ENCODE measurements at regions not wholly inside any gene's neighbourhood (a gene's known extent, or its start where the extent isn't known, plus 50 kb on each side); places are given as distances from the start of the nearest gene placed in this dataset.
A peak's percentile ranks its signal among the peaks of the same experiment; 100 is the strongest.

GRCh38 chr2:121818546-121818945, 63.1 kb downstream of the TSN start:
- Histone ChIP-seq H3K36me3 (ENCODE audit: control insufficient read depth in 2 of 2, insufficient read depth in 2 of 2, low read length in 2 of 2) (no peaks in the 10 kb centered on the region), H3K4me1 (ENCODE audit: control insufficient read depth in 2 of 2, insufficient read depth in 2 of 2, low read length in 2 of 2) (no peaks in the 10 kb centered on the region), H3K9me3 (ENCODE audit: control insufficient read depth in 2 of 2, low read length in 2 of 2) (no peaks in the 10 kb centered on the region), H3K27me3 (ENCODE audit: control insufficient read depth in 2 of 2, insufficient read depth in 2 of 2, low read length in 2 of 2) (no peaks in the 10 kb centered on the region), H3K4me3 (ENCODE audit: low read length in 2 of 2) (no peak overlapping the region), H3K9ac (ENCODE audit: low read depth in 1 of 2, low read length in 2 of 2) (no peak overlapping the region), H3K27ac (ENCODE audit: low read depth in 2 of 2, low read length in 2 of 2) (no peak overlapping the region)

DNA sequence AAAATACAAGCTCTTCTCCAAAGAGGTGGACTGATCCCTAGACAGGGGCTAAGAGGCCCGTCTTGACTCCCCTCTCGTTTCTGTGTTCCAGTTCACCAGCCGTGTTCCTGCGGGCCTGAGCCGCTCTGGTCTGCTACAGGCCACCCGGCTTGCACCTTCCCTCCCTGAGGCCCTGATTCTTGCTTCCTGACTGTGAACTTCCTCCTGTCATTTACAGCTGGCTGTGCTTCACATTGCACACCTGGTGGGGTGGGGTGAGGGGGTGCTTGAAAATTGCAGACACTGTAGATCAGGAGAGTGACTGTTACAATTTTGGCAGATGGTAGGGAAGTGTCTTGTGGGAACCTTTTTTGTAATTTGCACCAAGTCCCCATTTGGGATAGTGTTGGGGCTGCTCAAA, 64.4 kb downstream of the TSN start:
- no peaks in the 10 kb centered on the region for H3K27me3 ChIP-seq (ENCODE audit: control insufficient read depth in 2 of 2, insufficient read depth in 2 of 2, low read length in 2 of 2)
- no peak overlapping the region for H3K27ac ChIP-seq (ENCODE audit: low read depth in 2 of 2, low read length in 2 of 2)
- H3K9me3 ChIP-seq (ENCODE audit: control insufficient read depth in 2 of 2, low read length in 2 of 2), result no peaks in the 10 kb centered on the region
- no peak overlapping the region for H3K4me3 ChIP-seq (ENCODE audit: low read length in 2 of 2)
- peaks cover 0 to 2% of the 10 kb centered on the region in 2 donors for H3K4me1 ChIP-seq (ENCODE audit: control insufficient read depth in 2 of 2, insufficient read depth in 2 of 2, low read length in 2 of 2)
- no peak overlapping the region for H3K9ac ChIP-seq (ENCODE audit: low read depth in 1 of 2, low read length in 2 of 2)
- no peaks in the 10 kb centered on the region for H3K36me3 ChIP-seq (ENCODE audit: control insufficient read depth in 2 of 2, insufficient read depth in 2 of 2, low read length in 2 of 2)

DNA sequence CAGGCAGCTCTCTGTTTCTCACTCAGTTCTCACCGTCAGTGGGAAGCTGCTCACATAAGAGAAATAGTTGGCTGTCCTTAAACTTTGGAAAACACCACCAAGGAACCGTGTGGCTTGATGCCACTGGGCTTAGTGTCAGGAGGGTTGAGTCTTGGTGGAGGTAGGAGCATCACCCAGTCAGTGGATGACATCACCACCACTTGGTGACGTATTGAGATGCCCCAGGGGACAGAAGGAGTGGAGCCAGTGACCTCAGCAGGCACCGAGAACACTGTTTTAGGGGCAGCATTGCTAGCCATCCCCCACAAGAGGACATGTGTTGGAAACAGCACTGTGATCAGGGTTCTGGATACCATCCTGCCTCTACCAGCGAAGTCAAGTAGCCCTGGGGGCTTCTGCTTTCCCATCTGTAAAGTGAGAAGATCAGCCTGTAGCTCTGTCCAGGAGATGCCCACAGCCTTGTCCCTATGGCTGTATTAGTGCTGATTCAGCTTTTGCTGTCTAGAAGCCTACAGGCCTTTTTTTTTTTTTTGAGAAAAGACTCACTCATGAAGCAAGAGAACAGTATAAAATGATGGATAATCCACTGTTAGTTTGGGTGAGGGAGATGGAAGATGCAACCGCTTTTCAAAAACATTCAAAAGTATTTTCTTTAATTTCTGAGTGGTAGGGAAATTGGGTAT, 66.2 kb downstream of the TSN start:
- no peaks in the 10 kb centered on the region for H3K9me3 ChIP-seq (ENCODE audit: control insufficient read depth in 2 of 2, low read length in 2 of 2)
- no peak overlapping the region for H3K9ac ChIP-seq (ENCODE audit: low read depth in 1 of 2, low read length in 2 of 2)
- H3K36me3 ChIP-seq (ENCODE audit: control insufficient read depth in 2 of 2, insufficient read depth in 2 of 2, low read length in 2 of 2), result no peaks in the 10 kb centered on the region
- no peaks in the 10 kb centered on the region for H3K27me3 ChIP-seq (ENCODE audit: control insufficient read depth in 2 of 2, insufficient read depth in 2 of 2, low read length in 2 of 2)
- H3K4me3 ChIP-seq (ENCODE audit: low read length in 2 of 2), result no peak overlapping the region
- H3K4me1 ChIP-seq (ENCODE audit: control insufficient read depth in 2 of 2, insufficient read depth in 2 of 2, low read length in 2 of 2), result peaks cover 0 to 7% of the 10 kb centered on the region in 2 donors
- H3K27ac ChIP-seq (ENCODE audit: low read depth in 2 of 2, low read length in 2 of 2), result no peak overlapping the region

GRCh38 chr2:121824264-121824663, 68.8 kb downstream of the TSN start:
- Histone ChIP-seq H3K9ac (ENCODE audit: low read depth in 1 of 2, low read length in 2 of 2) (no peak overlapping the region), H3K9me3 (ENCODE audit: control insufficient read depth in 2 of 2, low read length in 2 of 2) (no peaks in the 10 kb centered on the region), H3K4me3 (ENCODE audit: low read length in 2 of 2) (no peak overlapping the region), H3K27me3 (ENCODE audit: control insufficient read depth in 2 of 2, insufficient read depth in 2 of 2, low read length in 2 of 2) (no peaks in the 10 kb centered on the region), H3K36me3 (ENCODE audit: control insufficient read depth in 2 of 2, insufficient read depth in 2 of 2, low read length in 2 of 2) (no peaks in the 10 kb centered on the region), H3K4me1 (ENCODE audit: control insufficient read depth in 2 of 2, insufficient read depth in 2 of 2, low read length in 2 of 2) (peaks cover 0 to 7% of the 10 kb centered on the region in 2 donors), H3K27ac (ENCODE audit: low read depth in 2 of 2, low read length in 2 of 2) (no peak overlapping the region)

GRCh38 chr2:121825003-121825950, 69.8 kb downstream of the TSN start:
- H3K36me3 ChIP-seq (ENCODE audit: control insufficient read depth in 2 of 2, insufficient read depth in 2 of 2, low read length in 2 of 2), result no peaks in the 10 kb centered on the region
- H3K27ac ChIP-seq (ENCODE audit: low read depth in 2 of 2, low read length in 2 of 2), result peak overlapping the region; percentile 23 to 35
- no peaks in the 10 kb centered on the region for H3K9me3 ChIP-seq (ENCODE audit: control insufficient read depth in 2 of 2, low read length in 2 of 2)

GRCh38 chr2:121826036-121826435, 70.6 kb downstream of the TSN start:
- Histone ChIP-seq H3K9ac (ENCODE audit: low read depth in 1 of 2, low read length in 2 of 2) (no peak overlapping the region), H3K27me3 (ENCODE audit: control insufficient read depth in 2 of 2, insufficient read depth in 2 of 2, low read length in 2 of 2) (no peaks in the 10 kb centered on the region), H3K4me3 (ENCODE audit: low read length in 2 of 2) (no peak overlapping the region), H3K4me1 (ENCODE audit: control insufficient read depth in 2 of 2, insufficient read depth in 2 of 2, low read length in 2 of 2) (peaks cover 0 to 7% of the 10 kb centered on the region in 2 donors), H3K9me3 (ENCODE audit: control insufficient read depth in 2 of 2, low read length in 2 of 2) (no peaks in the 10 kb centered on the region), H3K36me3 (ENCODE audit: control insufficient read depth in 2 of 2, insufficient read depth in 2 of 2, low read length in 2 of 2) (no peaks in the 10 kb centered on the region), H3K27ac (ENCODE audit: low read depth in 2 of 2, low read length in 2 of 2) (peak overlapping the region in 1 of 2 donors; percentile 23)

More at GRCh38 chr2:121825003-121825950, 69.8 kb downstream of the TSN start:
- no peaks in the 10 kb centered on the region for H3K27me3 ChIP-seq (ENCODE audit: control insufficient read depth in 2 of 2, insufficient read depth in 2 of 2, low read length in 2 of 2)
- no peak overlapping the region for H3K4me3 ChIP-seq (ENCODE audit: low read length in 2 of 2)
- H3K9ac ChIP-seq (ENCODE audit: low read depth in 1 of 2, low read length in 2 of 2), result no peak overlapping the region
- peaks cover 0 to 7% of the 10 kb centered on the region in 2 donors for H3K4me1 ChIP-seq (ENCODE audit: control insufficient read depth in 2 of 2, insufficient read depth in 2 of 2, low read length in 2 of 2)

GRCh38 chr2:121828281-121828731, 72.9 kb downstream of the TSN start:
- Histone ChIP-seq H3K9me3 (ENCODE audit: control insufficient read depth in 2 of 2, low read length in 2 of 2) (no peaks in the 10 kb centered on the region), H3K4me1 (ENCODE audit: control insufficient read depth in 2 of 2, insufficient read depth in 2 of 2, low read length in 2 of 2) (peaks cover 0 to 7% of the 10 kb centered on the region in 2 donors), H3K27me3 (ENCODE audit: control insufficient read depth in 2 of 2, insufficient read depth in 2 of 2, low read length in 2 of 2) (no peaks in the 10 kb centered on the region), H3K36me3 (ENCODE audit: control insufficient read depth in 2 of 2, insufficient read depth in 2 of 2, low read length in 2 of 2) (no peaks in the 10 kb centered on the region), H3K27ac (ENCODE audit: low read depth in 2 of 2, low read length in 2 of 2) (no peak overlapping the region), H3K4me3 (ENCODE audit: low read length in 2 of 2) (no peak overlapping the region), H3K9ac (ENCODE audit: low read depth in 1 of 2, low read length in 2 of 2) (no peak overlapping the region)

DNA sequence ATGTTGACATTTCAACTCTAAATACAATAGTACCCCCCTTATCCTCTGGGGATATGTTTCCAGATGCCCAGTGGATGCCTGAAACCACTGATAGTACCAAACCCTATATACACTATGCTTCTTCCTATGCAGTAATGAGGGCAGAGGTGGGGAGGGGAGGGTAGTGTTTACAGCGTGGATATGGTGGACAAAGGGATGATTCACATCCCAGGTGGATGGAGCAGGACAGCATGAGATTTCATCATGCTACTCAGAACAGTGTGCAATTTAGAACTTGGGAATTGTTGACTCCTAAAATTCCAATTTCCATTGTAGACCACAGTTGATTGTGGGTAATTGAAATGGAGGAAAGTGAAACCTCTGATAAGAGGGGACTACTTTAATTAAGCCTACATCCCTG, 75.4 kb downstream of the TSN start:
- Histone ChIP-seq H3K4me1 (ENCODE audit: control insufficient read depth in 2 of 2, insufficient read depth in 2 of 2, low read length in 2 of 2) (no peaks in the 10 kb centered on the region), H3K27ac (ENCODE audit: low read depth in 2 of 2, low read length in 2 of 2) (no peak overlapping the region), H3K4me3 (ENCODE audit: low read length in 2 of 2) (no peak overlapping the region), H3K9me3 (ENCODE audit: control insufficient read depth in 2 of 2, low read length in 2 of 2) (no peaks in the 10 kb centered on the region), H3K36me3 (ENCODE audit: control insufficient read depth in 2 of 2, insufficient read depth in 2 of 2, low read length in 2 of 2) (no peaks in the 10 kb centered on the region), H3K27me3 (ENCODE audit: control insufficient read depth in 2 of 2, insufficient read depth in 2 of 2, low read length in 2 of 2) (no peaks in the 10 kb centered on the region), H3K9ac (ENCODE audit: low read depth in 1 of 2, low read length in 2 of 2) (no peak overlapping the region)

DNA sequence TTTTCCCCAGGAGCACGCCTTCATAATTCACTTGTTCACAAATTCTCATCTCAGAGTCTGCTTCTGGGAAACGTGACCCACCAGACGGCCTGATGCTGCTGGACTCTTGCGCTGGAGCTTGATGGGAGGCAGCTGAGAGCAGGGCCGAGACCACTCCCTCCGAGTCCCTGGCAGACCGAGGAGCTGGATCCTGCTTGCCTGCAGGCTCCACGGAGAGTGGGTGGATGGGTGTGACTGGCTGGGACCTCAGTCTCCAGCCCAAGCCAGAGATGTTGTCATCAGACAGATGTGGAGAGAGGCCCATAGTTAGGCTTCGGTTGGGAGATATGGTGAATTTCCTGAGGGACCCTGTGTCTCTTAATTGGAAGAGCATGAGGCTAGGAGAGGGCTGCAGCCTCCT, 76.4 kb downstream of the TSN start:
- Histone ChIP-seq H3K4me3 (ENCODE audit: low read length in 2 of 2) (no peak overlapping the region), H3K27ac (ENCODE audit: low read depth in 2 of 2, low read length in 2 of 2) (no peak overlapping the region), H3K4me1 (ENCODE audit: control insufficient read depth in 2 of 2, insufficient read depth in 2 of 2, low read length in 2 of 2) (no peaks in the 10 kb centered on the region), H3K27me3 (ENCODE audit: control insufficient read depth in 2 of 2, insufficient read depth in 2 of 2, low read length in 2 of 2) (peaks cover 0 to 3% of the 10 kb centered on the region in 2 donors), H3K36me3 (ENCODE audit: control insufficient read depth in 2 of 2, insufficient read depth in 2 of 2, low read length in 2 of 2) (no peaks in the 10 kb centered on the region), H3K9ac (ENCODE audit: low read depth in 1 of 2, low read length in 2 of 2) (no peak overlapping the region), H3K9me3 (ENCODE audit: control insufficient read depth in 2 of 2, low read length in 2 of 2) (no peaks in the 10 kb centered on the region)
